Motor neuron (in vitro differentiated cells): ENCODE measurements at regions not wholly inside any gene's neighbourhood (a gene's known extent, or its start where the extent isn't known, plus 50 kb on each side); places are given as distances from the start of the nearest gene placed in this dataset.
"Not testable (repeated sequence)": the region's sequence is repeated elsewhere in the genome, so short reads cannot be mapped to it uniquely, and the experiment has no call there.

Source experiments
- ATAC-seq, 8 experiments: fragments of 200-7000 bp; cut with Tn5 transposase; replicated peaks in 6 of 8; 2 replicates each; pipeline ENCODE4 v1.8.0; 2021; ENCODE audit warnings: mild to moderate bottlenecking in 8 of 8, moderate library complexity in 8 of 8
- H3K27ac ChIP-seq, 2 donors: fragments of 250-450 bp; sonication (Bioruptor Pico); 2 replicates each; pipeline ENCODE4 v1.9.0; 2021; ENCODE audit warnings: antibody characterized with exemption in 2 of 2, mild to moderate bottlenecking in 2 of 2, moderate library complexity in 1 of 2
- H3K4me1 ChIP-seq, 2 donors: fragments of 250-450 bp; sonication (Bioruptor Pico); replicated peaks in 1 of 2; 2 replicates each; pipeline ENCODE4 v1.6.1; 2021; ENCODE audit warnings: antibody characterized with exemption in 2 of 2, mild to moderate bottlenecking in 2 of 2, moderate library complexity in 1 of 2
- H3K4me3 ChIP-seq, 5 donors: fragments of 250-450 bp; sonication (Bioruptor Pico); 2 replicates each; pipeline ENCODE4 v1.9.0; 2021; ENCODE audit warnings: antibody characterized with exemption in 5 of 5, mild to moderate bottlenecking in 5 of 5, moderate library complexity in 4 of 5
- WGBS, 10 experiments: fragments of 450-650 bp; shearing (Covaris generic); methylation state at CpG; one replicate each; pipeline ENCODE4 v1.0.0; 2022; 5-methylcytosine and 5-hydroxymethylcytosine counted together
- in situ Hi-C, 9 experiments: fragments of 400-800 bp; cut with MboI; loops; one replicate each; pipeline ENCODE4 v1.15.0; 2021; ENCODE audit warnings: low sequenced_read_pairs in 9 of 9, low pct_unique_long_range_greater_than_20kb in 2 of 9; ENCODE audit not compliant: unreplicated experiment in 9 of 9

DNA sequence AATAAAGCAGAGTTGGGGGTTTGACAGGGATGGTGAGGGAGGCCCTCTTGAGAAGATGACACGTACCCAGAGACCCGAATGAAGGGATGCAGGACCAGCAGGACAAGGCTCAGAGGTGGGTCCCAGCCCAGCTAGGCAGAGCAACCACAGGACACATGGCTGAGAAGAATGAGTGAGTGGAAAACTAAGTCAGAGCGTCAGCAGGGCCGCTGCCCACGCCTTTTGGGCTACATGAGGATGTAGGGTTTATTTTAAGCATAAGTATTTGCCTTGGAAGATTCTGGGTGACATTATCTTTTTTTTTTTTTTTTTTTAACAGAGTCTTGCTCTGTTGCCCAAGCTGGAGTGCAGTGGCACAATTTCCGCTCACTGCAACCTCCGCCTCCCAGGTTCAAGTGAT lies 176.0 kb downstream of the TMEM132E start:
- in situ Hi-C loops, result no loop called here
- Histone ChIP-seq H3K4me1 (peaks cover 30 to 32% of the 10 kb centered on the region in 2 donors), H3K27ac (no peak overlapping the region), H3K4me3 (no peak overlapping the region)
- 73 to 100% (median 94%) methylated on average over 2 to 5 of the region's 7 CpGs; no CpG with 5 or more reads in 4 of the 10 experiments for WGBS, 10 experiments
- ATAC-seq, result no peak

- no peak overlapping the region for H3K4me3 ChIP-seq
- peak in 1 of 8 experiments; percentile 21 for ATAC-seq
- in situ Hi-C loops, result no loop called here
These were observed 170.6 kb downstream of the TMEM132E start for GRCh38 chr17:34750004-34750403.

DNA sequence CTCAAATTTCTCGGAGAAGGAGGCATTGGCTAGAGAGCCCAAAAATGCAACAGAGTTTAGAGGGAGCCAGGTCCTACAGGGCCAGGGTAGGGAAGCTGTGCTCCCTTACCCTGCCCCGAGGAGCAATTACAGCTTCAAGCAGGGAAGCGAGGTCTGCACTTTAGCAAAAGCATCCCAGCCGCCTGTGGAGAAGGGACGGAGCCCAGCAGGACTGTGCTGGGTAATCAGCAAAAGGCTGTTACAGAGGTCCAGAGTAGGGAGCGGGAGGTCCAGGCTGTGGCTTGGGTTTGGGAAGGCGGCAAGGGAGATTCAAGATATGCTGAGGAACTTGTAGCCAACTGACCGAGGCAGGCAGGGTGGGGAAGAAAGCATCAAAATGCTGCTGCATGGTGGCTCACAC lies 162.6 kb downstream of the TMEM132E start:
- Histone ChIP-seq H3K27ac (no peak overlapping the region), H3K4me1 (peaks cover 5 to 9% of the 10 kb centered on the region in 2 donors), H3K4me3 (no peak overlapping the region)
- in situ Hi-C loops, result no loop called here
- WGBS, 10 experiments, result 0 to 100% (median 34%) methylated on average over 1 to 8 of the region's 8 CpGs; no CpG with 5 or more reads in 2 of the 10 experiments
- ATAC-seq, result no peak

More at GRCh38 chr17:34750004-34750403, 170.6 kb downstream of the TMEM132E start:
- Histone ChIP-seq H3K27ac (no peak overlapping the region), H3K4me1 (peaks cover 0 to under 1% of the 10 kb centered on the region in 2 donors)
- WGBS, 10 experiments, result 50% methylated on average over 1 of the region's 1 CpG; no CpG with 5 or more reads in 8 of the 10 experiments

DNA sequence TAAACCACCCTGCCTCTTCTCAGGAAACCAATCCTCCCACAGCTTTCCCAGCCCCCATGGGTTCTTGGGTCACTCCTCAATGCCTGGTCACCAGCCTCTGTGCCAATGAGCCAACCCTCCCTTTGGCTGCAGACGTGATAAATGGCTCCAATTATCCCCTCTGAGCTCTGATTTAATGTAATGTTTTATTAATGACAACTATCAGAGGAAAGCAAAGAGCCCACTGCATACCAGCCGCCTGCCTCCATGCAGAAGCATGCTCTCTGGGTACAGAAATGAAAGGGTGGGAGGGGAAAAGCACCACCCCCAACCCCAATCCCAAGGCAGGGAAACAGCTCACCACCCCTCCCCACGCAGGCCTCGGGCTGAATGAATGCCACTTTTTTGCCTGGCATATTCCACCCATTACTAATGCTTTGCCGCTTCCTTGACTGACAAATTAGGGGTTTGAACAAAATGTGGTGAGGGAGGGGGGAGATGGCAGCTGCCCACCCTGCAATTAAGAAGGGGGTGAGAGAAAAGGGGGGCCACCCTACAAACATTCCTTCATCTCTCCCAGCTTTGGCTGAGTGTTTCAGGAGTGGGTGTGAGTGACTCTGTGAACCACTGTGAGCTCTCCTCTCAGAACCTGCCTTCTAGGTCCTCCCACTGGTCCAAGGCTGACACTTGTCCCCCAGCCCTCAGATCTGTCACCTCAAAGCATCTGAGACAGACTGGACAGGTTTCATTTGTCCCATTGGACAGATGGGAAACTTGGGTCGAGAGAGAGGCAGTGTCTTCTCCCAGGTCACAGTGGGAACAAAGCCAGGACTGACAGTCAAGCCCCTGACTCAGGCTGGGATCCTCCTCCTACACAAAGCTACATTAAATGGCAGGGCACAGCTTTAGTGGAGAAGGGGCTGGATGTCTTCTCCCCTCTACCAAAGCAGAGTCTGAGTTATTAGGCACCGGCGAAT lies 161.5 kb downstream of the TMEM132E start:
- Histone ChIP-seq H3K27ac (no peak overlapping the region), H3K4me1 (peaks cover 5 to 9% of the 10 kb centered on the region in 2 donors), H3K4me3 (no peak overlapping the region)
- ATAC-seq, result peak in 5 of 8 experiments; percentile 91 to 96 (median 92)
- 0 to 83% (median 69%) methylated on average over 1 to 6 of the region's 8 CpGs; no CpG with 5 or more reads in 4 of the 10 experiments for WGBS, 10 experiments
- in situ Hi-C loops, result no loop called here

DNA sequence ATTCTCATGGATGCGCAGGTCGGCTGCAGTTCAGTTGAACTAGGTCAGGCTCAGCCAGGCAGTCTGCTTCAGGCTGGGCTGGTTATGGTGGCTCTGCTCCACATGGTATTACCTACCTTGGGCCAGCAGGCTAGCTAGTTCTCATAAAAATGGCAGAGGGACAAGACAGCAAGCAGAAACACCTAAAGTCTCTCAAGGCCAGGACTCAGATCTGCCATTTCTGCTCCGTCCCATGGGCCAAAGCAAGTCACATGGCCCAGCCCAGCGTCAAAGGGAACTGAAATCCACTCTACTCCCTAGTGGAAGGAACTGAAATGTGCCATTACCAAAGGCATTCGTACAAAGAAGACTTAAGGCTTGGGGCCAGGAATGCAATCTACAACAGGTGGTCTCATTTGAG lies 160.0 kb downstream of the TMEM132E start:
- in situ Hi-C loops, result no loop called here
- Histone ChIP-seq H3K4me3 (no peak overlapping the region), H3K27ac (no peak overlapping the region), H3K4me1 (peaks cover 5 to 9% of the 10 kb centered on the region in 2 donors)
- WGBS, 10 experiments, result 20 to 100% (median 78%) methylated on average over 1 to 4 of the region's 5 CpGs; no CpG with 5 or more reads in 4 of the 10 experiments
- no peak for ATAC-seq

DNA sequence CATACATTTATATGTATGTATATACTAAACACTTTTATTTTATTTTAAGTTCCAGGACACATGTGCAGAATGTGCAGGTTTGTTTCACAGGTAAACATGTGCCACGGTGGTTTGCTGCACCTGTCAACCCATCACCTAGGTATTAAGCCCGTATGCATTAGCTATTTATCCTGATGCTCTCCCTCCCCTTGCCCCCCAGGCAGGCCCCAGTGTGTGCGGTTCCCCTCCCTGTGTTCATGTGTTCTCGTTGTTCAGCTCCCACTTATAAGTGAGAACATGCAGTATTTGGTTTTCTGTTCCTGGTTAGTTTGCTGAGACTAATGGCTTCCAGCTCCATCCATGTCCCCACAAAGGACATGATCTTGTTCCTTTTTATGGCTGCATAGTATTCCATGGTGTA lies 158.3 kb downstream of the TMEM132E start:
- H3K4me1 ChIP-seq, result peaks cover 5 to 17% of the 10 kb centered on the region in 2 donors
- in situ Hi-C loops, H3K27ac ChIP-seq, H3K4me3 ChIP-seq, ATAC-seq: not testable (repeated sequence)
- 19 to 100% (median 76%) methylated on average over 1 to 4 of the region's 4 CpGs; no CpG with 5 or more reads in 5 of the 10 experiments for WGBS, 10 experiments

- Histone ChIP-seq H3K27ac (no peak overlapping the region), H3K4me1 (peaks cover 5 to 17% of the 10 kb centered on the region in 2 donors), H3K4me3 (no peak overlapping the region)
- 6 to 100% (median 75%) methylated on average over 1 to 7 of the region's 8 CpGs; no CpG with 5 or more reads in 2 of the 10 experiments for WGBS, 10 experiments
- no peak for ATAC-seq
- in situ Hi-C loops, result no loop called here
These were observed 157.2 kb downstream of the TMEM132E start for GRCh38 chr17:34736611-34737010.

DNA sequence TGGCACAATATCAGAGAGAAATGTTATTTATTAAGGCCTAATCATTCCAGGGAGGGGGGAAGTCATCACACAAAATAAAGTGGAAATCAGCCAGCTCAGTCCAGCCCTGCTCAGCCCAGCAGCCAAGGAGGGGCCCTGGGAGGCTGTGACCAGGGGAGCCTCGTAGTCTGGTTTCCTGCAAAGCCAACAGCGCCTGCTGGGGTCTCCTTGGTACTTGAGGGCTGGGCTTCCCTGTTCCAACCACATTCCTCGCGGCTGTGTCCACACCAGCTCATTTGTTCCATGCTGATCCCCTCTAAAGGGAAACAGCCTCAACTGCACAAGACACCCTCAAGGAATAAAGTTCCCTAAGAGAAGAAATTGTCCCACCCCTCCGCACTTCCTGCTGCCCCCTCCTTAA lies 154.0 kb downstream of the TMEM132E start:
- Histone ChIP-seq H3K4me3 (no peak overlapping the region), H3K27ac (no peak overlapping the region), H3K4me1 (peaks cover 7 to 16% of the 10 kb centered on the region in 2 donors)
- ATAC-seq, result peak in 5 of 8 experiments; percentile 32 to 92 (median 69)
- 0 to 80% (median 57%) methylated on average over 1 to 5 of the region's 5 CpGs; no CpG with 5 or more reads in 2 of the 10 experiments for WGBS, 10 experiments
- in situ Hi-C loops, result no loop called here

- 0 to 100% (median 70%) methylated on average over 1 to 2 of the region's 3 CpGs; no CpG with 5 or more reads in 6 of the 10 experiments for WGBS, 10 experiments
- ATAC-seq, result no peak
- peaks cover 7 to 16% of the 10 kb centered on the region in 2 donors for H3K4me1 ChIP-seq
- in situ Hi-C loops, result no loop called here
- no peak overlapping the region for H3K4me3 ChIP-seq
- no peak overlapping the region for H3K27ac ChIP-seq
These were observed 151.4 kb downstream of the TMEM132E start for GRCh38 chr17:34730816-34731215.

DNA sequence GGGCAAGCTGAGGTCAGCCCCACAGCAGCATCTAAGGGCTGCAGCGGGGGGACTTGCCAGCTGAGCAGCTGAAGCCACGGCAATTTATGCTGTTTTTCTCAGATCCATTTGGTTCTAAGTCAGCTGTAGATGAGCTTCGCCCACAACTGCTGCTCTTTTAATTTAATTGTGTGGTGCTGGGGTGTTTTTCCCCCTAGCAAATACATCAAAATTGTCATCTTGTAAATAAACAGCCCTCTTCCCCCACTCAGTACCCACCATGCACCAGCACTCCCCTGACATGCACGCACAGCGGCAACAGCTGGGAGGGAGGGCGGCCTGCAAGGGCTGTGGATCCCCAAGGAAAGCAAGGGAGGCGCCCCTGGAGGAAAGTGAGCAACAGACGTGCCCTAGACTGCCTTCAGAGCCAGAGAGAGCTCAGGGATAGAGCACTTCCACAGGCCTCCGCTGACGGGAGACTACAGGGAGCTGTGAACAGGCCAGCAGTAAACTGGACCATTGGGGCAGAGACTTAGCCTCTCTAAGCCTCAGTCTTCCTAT lies 149.5 kb downstream of the TMEM132E start:
- in situ Hi-C loops, result no loop called here
- H3K27ac ChIP-seq, result peak overlapping the region in 1 of 2 donors; percentile 34
- WGBS, 10 experiments, result 20 to 90% (median 54%) methylated on average over 2 to 4 of the region's 10 CpGs; no CpG with 5 or more reads in 4 of the 10 experiments
- no peak overlapping the region for H3K4me3 ChIP-seq
- ATAC-seq, result peak in 5 of 8 experiments; percentile 36 to 81 (median 63)
- peaks cover 22 to 33% of the 10 kb centered on the region in 2 donors for H3K4me1 ChIP-seq

- peaks cover 24 to 26% of the 10 kb centered on the region in 2 donors for H3K4me1 ChIP-seq
- H3K27ac ChIP-seq, result no peak overlapping the region
- 8 to 81% (median 67%) methylated on average over 1 to 5 of the region's 6 CpGs; no CpG with 5 or more reads in 4 of the 10 experiments for WGBS, 10 experiments
- ATAC-seq, result no peak
- H3K4me3 ChIP-seq, result no peak overlapping the region
- in situ Hi-C loops, result no loop called here
These were observed 148.2 kb downstream of the TMEM132E start for GRCh38 chr17:34727601-34728000.

DNA sequence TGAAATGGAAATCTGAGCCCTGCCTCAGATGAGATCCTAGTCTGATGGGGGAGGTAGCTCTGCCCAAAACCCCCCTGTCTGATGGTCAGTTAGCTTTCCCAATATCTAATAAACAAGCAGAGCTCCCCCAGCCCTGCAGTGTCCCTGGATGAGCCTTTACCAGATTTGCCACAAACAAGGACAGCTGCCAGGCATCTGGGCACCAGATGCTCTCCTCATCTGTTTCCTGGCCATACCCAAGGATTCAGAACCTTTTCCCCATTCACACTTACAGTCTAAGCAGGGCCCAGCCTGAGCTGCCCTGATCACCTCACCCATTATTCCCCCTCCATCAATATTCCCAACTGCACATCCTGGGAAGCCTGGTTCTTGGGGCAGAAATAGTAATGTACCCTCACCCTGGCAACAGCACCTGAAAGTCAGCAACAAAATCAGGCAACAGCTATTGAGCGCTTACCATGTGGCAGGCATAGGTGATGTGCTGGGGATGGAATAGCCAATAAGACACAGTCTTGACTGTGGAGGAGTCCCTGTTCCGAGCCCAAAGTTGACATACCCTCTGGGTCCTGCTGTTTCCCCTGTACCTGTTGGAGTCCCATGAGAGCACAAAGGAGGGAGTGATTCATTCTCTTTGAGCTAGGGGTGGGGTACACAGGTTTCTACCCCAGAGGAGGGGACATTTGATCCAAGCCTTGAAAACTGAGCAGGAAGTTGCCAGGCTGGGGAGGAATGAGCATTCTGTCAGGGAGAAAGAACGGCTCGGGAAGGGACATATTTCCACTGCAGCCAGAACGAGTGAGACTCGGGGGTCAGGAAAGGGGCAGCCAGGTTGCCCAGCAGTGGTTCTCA lies 147.4 kb downstream of the TMEM132E start:
- 60 to 96% (median 75%) methylated on average over 1 to 5 of the region's 6 CpGs; no CpG with 5 or more reads in 6 of the 10 experiments for WGBS, 10 experiments
- no peak for ATAC-seq
- in situ Hi-C loops, result no loop called here
- H3K27ac ChIP-seq, result no peak overlapping the region
- H3K4me3 ChIP-seq, result no peak overlapping the region
- H3K4me1 ChIP-seq, result peaks cover 24 to 26% of the 10 kb centered on the region in 2 donors
